Gastrocnemius medialis (tissue), 4 donors: ENCODE measurements at regions not wholly inside any gene's neighbourhood (a gene's known extent, or its start where the extent isn't known, plus 50 kb on each side); places are given as distances from the start of the nearest gene placed in this dataset.

Source experiments
- ATAC-seq, 2 donors: fragments of 150-250 bp; one replicate each; pipeline ENCODE4 v1.9.1; 2016
- DNase-seq, 2 donors: peaks; one replicate each; pipeline ENCODE4 v3.0.0-alpha.2; 2019
- H3K27ac ChIP-seq, 4 donors: fragments of 200-600 bp; sonication (generic); 1 replicate in 1 of 4; 2 replicates in 3 of 4; pipeline ENCODE4 v1.5.1; 2016 to 2018; ENCODE audit warnings: mild to moderate bottlenecking in 2 of 4, moderate library complexity in 1 of 4
- H3K27me3 ChIP-seq, 3 donors: fragments of 200-600 bp; sonication (generic) in 2 of 3; 1 replicate in 1 of 3; 2 replicates in 2 of 3; pipeline versions ENCODE4 v1.5.1 to v1.6.0; 2016 to 2019; ENCODE audit warnings: mild to moderate bottlenecking in 1 of 3, moderate library complexity in 1 of 3
- H3K36me3 ChIP-seq, 2 donors: fragments of 200-600 bp; sonication (generic) in 1 of 2; one replicate each; pipeline ENCODE4 v1.5.1; 2017 to 2018
- H3K4me1 ChIP-seq, 2 donors: fragments of 200-600 bp; sonication (generic) in 1 of 2; one replicate each; pipeline ENCODE4 v1.5.1; 2016 to 2017; ENCODE audit warnings: mild to moderate bottlenecking in 2 of 2
- H3K4me3 ChIP-seq, 4 donors: fragments of 200-600 bp; sonication (generic) in 3 of 4; 1 replicate in 1 of 4; 2 replicates in 3 of 4; pipeline ENCODE4 v1.5.1; 2016 to 2019; ENCODE audit warnings: mild to moderate bottlenecking in 2 of 4
- H3K9me3 ChIP-seq, 3 donors: fragments of 200-600 bp; sonication (generic) in 2 of 3; 1 replicate in 1 of 3; 2 replicates in 2 of 3; pipeline ENCODE4 v1.5.1; 2016 to 2019
- POLR2A ChIP-seq, 2 donors: fragments of 450-650 bp; IDR thresholded peaks; one replicate each; pipeline ENCODE4 v1.6.1; 2017; ENCODE audit warnings: antibody characterized with exemption in 2 of 2, mild to moderate bottlenecking in 2 of 2, moderate library complexity in 2 of 2
- in situ Hi-C, 4 donors: fragments of 200-750 bp; cut with MboI; loops; one replicate each; pipeline versions ENCODE4 v1.15.0 to v1.8.0; 2017; ENCODE audit warnings: low sequenced_read_pairs in 4 of 4
- intact Hi-C: fragments of 100-400 bp; cut with DNase I; formaldehyde crosslinking; loops from one replicate; pipeline ENCODE4 v1.15.1; 2023; ENCODE audit warnings: low total_unique reads
- TF ChIP-seq, protein P1 (sequence below), 5 experiments: fragments of 450-650 bp in 3 of 5; fragments of 200-600 bp in 2 of 5; sonication (generic) in 2 of 5; IDR thresholded peaks in 4 of 5; conservative IDR thresholded peaks in 1 of 5; 1 replicate in 4 of 5; 2 replicates in 1 of 5; pipeline ENCODE4 v1.5.1; 2016 to 2019; ENCODE audit warnings: antibody characterized with exemption in 5 of 5, mild to moderate bottlenecking in 3 of 5, moderate library complexity in 3 of 5

DNA sequence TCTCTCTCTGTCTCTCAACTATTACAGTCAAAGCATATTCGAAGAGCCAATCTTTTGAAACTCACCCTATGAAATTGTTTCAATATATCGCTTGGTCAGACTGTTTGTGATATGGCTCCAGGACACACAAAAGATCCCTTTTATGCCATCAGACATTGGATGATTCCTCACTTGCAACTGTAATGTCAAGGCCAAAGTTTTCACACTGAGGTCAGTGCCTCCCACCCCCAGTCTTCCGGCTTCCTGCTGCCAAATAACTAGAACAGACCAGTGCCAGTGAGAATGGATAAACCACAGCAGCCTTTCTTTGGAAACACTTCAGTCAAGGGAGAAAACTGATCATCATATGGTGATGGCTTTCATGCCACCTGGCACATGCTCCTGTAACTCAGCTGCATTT lies 321.9 kb upstream of the ZFHX3 start:
- intact Hi-C loops: no loop called here
- TF ChIP-seq, protein P1, sequence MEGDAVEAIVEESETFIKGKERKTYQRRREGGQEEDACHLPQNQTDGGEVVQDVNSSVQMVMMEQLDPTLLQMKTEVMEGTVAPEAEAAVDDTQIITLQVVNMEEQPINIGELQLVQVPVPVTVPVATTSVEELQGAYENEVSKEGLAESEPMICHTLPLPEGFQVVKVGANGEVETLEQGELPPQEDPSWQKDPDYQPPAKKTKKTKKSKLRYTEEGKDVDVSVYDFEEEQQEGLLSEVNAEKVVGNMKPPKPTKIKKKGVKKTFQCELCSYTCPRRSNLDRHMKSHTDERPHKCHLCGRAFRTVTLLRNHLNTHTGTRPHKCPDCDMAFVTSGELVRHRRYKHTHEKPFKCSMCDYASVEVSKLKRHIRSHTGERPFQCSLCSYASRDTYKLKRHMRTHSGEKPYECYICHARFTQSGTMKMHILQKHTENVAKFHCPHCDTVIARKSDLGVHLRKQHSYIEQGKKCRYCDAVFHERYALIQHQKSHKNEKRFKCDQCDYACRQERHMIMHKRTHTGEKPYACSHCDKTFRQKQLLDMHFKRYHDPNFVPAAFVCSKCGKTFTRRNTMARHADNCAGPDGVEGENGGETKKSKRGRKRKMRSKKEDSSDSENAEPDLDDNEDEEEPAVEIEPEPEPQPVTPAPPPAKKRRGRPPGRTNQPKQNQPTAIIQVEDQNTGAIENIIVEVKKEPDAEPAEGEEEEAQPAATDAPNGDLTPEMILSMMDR (IDR thresholded peaks at IDR 0.05 in 4 of 5, conservative IDR thresholded peaks at IDR 0.05 in 1 of 5): no peak
- no peak for TF ChIP-seq POLR2A (IDR thresholded peaks at IDR 0.05)
- Histone ChIP-seq H3K4me3 (no peak overlapping the region), H3K4me1 (no peaks in the 10 kb centered on the region), H3K27me3 (no peaks in the 10 kb centered on the region), H3K9me3 (no peaks in the 10 kb centered on the region), H3K36me3 (no peaks in the 10 kb centered on the region), H3K27ac (no peak overlapping the region)
- in situ Hi-C loops: no loop called here
- ATAC-seq (no peak), DNase-seq (no peak)

DNA sequence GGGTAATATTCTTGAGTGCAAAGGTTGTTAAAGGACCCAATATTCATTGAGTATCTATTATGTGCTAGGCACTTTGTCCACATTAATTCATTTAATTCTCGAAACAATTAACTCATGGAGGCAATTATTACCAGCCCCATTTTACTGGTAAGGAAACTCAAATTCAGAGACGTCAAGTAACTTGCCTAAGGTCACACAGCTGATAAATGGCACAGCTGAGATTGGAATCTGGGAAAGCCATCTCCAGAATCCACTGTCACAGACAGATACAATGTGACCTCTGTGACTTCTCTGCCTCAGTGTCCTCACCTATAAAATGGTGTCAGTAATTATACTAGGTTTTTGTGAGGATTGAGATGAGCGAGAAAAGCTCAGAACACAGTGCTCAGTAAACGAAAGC lies 320.8 kb upstream of the ZFHX3 start:
- Histone ChIP-seq H3K9me3 (no peaks in the 10 kb centered on the region), H3K4me1 (no peaks in the 10 kb centered on the region), H3K36me3 (no peaks in the 10 kb centered on the region), H3K27me3 (no peaks in the 10 kb centered on the region), H3K4me3 (no peak overlapping the region), H3K27ac (no peak overlapping the region)
- intact Hi-C loops (no loop called here), in situ Hi-C loops (no loop called here)
- ATAC-seq (no peak), DNase-seq (no peak)
- TF ChIP-seq, protein P1 (IDR thresholded peaks at IDR 0.05 in 4 of 5, conservative IDR thresholded peaks at IDR 0.05 in 1 of 5): no peak
- no peak for TF ChIP-seq POLR2A (IDR thresholded peaks at IDR 0.05)

DNA sequence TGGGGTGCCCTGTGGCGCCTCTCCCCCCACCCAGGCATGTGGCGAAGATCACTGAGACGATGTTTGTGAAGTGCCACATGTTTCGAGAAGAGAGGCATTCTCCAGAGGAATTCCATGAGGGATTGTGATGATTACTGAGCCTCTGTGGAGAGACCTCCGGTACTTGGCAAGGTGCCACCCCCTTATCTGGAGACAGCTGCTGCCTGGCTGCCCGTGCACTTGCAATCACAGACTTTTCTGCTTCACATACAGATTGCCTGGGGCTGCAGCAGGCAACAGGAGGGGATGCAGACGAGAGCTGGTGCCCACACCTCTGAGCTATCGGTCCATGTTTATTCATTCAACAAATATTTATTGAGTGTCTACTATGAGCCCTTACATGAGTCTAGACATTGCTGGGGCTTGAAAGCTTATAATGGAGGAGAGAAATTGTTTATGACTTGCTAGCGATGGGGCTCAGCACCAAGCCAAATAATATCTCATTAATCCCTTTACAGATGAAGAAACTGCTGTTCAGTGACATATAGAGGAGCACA lies 317.2 kb upstream of the ZFHX3 start:
- in situ Hi-C loops: no loop called here
- Histone ChIP-seq H3K36me3 (no peaks in the 10 kb centered on the region), H3K27me3 (no peaks in the 10 kb centered on the region), H3K27ac (no peak overlapping the region), H3K4me3 (no peak overlapping the region), H3K4me1 (no peaks in the 10 kb centered on the region), H3K9me3 (no peaks in the 10 kb centered on the region)
- no peak for DNase-seq
- TF ChIP-seq POLR2A (IDR thresholded peaks at IDR 0.05): no peak
- TF ChIP-seq, protein P1 (IDR thresholded peaks at IDR 0.05 in 4 of 5, conservative IDR thresholded peaks at IDR 0.05 in 1 of 5): no peak
- no peak for ATAC-seq
- intact Hi-C loops: no loop called here

DNA sequence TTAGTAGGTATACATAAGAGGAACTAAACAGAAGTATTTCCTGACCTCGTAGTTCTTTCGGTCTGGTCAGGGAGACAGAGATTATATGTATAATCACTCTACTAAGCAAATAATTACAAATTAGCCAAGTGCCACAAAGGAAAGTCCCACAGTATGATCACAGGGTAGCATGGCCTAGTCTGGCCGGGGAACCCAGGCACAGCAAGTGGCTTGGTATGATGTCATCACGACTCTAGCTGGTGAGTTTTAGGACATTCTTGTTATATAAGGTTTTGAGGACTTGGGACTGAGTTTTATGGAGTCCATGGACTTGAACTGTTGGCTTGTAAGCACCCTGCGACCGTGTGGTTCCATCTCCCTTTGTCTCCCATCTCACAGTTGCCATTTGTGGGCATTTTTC lies 316.5 kb upstream of the ZFHX3 start:
- Histone ChIP-seq H3K4me3 (no peak overlapping the region), H3K27me3 (no peaks in the 10 kb centered on the region), H3K4me1 (no peaks in the 10 kb centered on the region), H3K27ac (no peak overlapping the region), H3K9me3 (no peaks in the 10 kb centered on the region), H3K36me3 (no peaks in the 10 kb centered on the region)
- intact Hi-C loops: no loop called here
- TF ChIP-seq, protein P1 (IDR thresholded peaks at IDR 0.05 in 4 of 5, conservative IDR thresholded peaks at IDR 0.05 in 1 of 5): no peak
- no peak for TF ChIP-seq POLR2A (IDR thresholded peaks at IDR 0.05)
- in situ Hi-C loops: no loop called here
- DNase-seq: no peak
- ATAC-seq: no peak

DNA sequence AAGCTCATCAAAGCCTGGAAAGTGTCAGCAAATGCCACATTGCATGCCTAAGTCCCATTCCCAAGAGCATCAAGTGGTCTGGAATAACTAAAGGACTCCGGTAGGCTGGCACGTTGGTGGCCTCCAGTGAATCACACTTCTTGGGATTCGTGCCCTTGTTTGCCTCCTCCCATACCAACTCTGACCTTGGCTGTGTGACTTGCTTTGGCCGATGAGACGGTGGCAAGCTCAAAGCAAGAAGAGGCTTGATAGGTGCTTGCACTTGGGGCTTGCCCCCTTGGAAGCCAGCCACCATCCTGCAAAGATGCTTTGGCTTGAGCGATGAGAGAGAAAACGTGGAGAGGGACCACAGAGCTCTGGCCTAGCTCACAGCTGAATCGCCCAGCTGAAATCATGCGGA lies 313.1 kb upstream of the ZFHX3 start:
- no peaks in the 10 kb centered on the region for H3K27me3 ChIP-seq
- DNase-seq: no peak
- in situ Hi-C loops (no loop called here), intact Hi-C loops (no loop called here)
- H3K4me3 ChIP-seq: no peak overlapping the region
- no peak overlapping the region for H3K27ac ChIP-seq
- TF ChIP-seq POLR2A (IDR thresholded peaks at IDR 0.05): no peak
- ATAC-seq: no peak
- no peaks in the 10 kb centered on the region for H3K9me3 ChIP-seq
- no peaks in the 10 kb centered on the region for H3K36me3 ChIP-seq
- no peaks in the 10 kb centered on the region for H3K4me1 ChIP-seq
